HG03520 (cell line): ENCODE measurements at regions not wholly inside any gene's neighbourhood (a gene's known extent, or its start where the extent isn't known, plus 50 kb on each side); places are given as distances from the start of the nearest gene placed in this dataset.

ENCODE experiments used
- ATAC-seq: cut with Tn5 transposase; IDR thresholded peaks from one replicate; pipeline ENCODE4 v1.9.1; 2021; ENCODE audit warnings: mild to moderate bottlenecking, moderate library complexity; ENCODE audit not compliant: unreplicated experiment

- no peak for ATAC-seq
Measured at GRCh38 chr2:150569761-150570160, 82.3 kb upstream of the RND3 start.

DNA sequence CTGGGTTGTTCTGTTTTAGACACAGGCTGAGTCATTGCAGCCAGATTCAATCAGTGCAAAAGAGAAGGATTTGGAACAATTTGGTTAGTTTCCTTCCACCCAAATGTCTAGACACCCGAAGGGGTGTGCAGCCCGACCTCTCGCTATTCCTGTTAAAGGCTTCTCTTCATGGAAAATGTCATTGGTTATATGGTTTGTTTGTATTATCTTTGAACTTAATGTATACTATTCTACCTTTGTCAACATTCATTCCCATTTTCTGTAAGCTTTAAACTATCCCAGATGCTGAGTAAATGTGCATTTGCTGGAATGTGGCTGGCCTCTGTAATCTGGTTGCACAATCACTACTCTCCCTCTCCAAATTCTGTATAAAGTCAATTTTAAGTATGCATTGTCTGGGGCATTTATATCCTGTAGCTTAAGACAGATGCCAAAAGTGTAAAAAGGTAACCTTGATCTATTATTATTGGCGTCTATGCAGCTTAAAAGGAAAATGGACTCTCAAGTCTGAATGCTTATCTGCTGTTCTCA is 80.4 kb upstream of the RND3 start:
- no peak for ATAC-seq

- ATAC-seq: no peak
Measured at GRCh38 chr2:150566289-150566688, 78.8 kb upstream of the RND3 start.

- no peak for ATAC-seq
Measured at GRCh38 chr2:150561076-150561475, 73.6 kb upstream of the RND3 start.

DNA sequence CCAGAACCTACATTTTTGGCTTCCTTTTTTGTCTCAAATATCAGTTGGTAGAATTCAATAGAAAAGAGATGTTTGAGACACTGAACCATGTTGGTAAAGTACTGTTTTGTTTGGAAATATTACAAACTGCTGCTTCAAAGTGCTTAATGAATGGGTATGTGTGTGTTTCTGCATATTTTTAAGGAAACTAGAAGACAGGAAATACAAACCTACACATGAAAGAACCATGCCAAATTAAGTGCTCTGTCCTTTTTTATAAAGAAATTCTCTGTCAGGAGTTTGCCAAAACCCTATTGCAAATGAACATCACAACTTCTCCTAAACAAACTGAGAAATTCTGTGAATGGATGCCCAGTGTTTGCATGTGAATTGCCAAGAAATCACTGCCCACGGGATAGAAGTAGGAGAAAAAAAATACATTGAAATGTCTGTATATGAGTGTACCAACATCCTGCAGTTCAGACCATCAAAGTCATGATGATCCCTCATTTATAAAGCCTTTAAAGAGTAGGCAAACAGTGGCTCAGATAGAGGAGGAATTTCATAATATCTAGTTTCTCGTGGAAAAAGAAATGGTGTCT is 69.6 kb upstream of the RND3 start:
- no peak for ATAC-seq

GRCh38 chr2:150555611-150556356 is 68.3 kb upstream of the RND3 start:
- no peak for ATAC-seq

DNA sequence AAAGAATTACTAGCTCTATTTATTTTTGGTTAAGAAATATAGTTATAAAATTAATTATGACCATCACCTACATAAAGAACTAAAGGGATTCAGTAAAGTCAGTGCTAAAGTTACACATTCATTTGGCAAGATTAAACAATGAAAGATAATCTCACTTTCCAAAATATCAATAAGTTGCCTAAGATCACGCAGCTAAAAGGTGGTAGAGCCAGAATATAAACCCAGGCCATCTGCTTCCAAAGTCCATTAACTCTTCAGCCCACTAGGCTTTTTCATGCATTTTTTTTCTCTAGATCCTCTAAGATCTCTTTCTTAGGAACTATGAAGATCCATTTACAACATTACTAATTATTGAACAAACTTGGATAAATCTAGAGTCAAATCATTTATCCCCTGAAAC is 66.6 kb upstream of the RND3 start:
- no peak for ATAC-seq

GRCh38 chr2:150552041-150552820 is 64.8 kb upstream of the RND3 start:
- ATAC-seq: no peak

DNA sequence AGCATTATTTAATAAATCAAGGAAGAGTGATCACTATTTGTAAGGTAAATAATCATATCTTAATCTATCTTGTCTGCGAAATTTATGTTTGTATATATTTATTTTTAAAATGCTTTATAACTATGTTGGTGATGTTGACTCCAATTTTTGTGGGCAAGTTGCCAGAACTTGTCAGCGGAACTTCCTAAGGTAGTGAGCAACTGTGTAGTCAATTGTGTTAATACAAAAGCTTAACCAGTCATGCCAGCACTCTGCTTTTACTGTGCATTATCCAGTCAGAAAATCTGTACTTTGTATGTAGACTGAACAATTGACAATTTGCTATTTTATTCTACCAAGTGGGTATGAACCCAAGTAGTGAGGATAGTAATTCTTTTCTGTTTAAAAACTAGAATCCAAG is 61.9 kb upstream of the RND3 start:
- no peak for ATAC-seq

GRCh38 chr2:150548527-150548926 is 61.1 kb upstream of the RND3 start:
- no peak for ATAC-seq

DNA sequence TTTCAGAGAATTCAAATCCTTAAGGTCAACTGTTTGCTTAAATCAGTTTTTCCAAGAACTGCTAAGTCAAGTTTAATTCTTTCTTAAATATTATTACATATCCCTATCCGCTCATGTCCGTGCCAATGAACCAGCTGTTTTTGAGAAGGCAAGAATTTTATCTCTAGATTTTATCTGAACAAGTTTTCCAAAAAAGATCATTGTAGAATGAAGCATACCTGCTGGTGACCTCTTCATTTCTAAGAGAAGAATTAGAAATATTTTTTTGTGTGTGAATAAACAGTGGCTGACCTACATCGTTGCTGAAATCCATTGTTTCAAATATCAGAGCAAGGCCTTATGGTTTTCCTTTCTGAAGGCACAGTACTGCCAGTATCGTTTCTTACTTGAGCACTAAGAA is 58.4 kb upstream of the RND3 start:
- ATAC-seq: no peak

- ATAC-seq: no peak
Measured at GRCh38 chr2:150544731-150545130, 57.3 kb upstream of the RND3 start.

DNA sequence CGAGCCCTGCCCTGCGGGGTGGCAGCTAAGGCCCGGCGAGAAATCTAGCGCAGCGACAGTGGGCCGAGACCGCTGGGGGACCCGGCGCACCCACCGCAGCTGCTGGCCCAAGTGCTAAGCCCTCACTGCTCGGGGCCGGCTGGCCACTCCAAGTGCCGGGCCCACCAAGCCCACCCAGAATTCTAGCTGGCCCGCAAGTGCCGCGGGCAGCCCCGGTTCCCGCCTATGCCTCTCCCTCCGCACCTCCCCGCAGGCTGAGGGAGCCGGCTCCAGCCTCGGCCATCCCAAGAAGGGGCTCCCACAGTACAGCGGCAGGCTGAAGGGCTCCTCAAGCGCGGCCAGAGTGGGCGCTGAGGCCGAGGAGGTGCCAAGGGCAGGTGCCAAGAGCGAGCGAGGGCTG is 55.2 kb upstream of the RND3 start:
- ATAC-seq: no peak

- no peak for ATAC-seq
Measured at GRCh38 chr2:150542172-150542571, 54.7 kb upstream of the RND3 start.

- no peak for ATAC-seq
Measured at GRCh38 chr2:150538651-150539201, 51.3 kb upstream of the RND3 start.
